IMR-90 (cell line): ENCODE measurements at regions not wholly inside any gene's neighbourhood (a gene's known extent, or its start where the extent isn't known, plus 50 kb on each side); places are given as distances from the start of the nearest gene placed in this dataset.

Experiments
- ATAC-seq: fragments of 200-7000 bp; cut with Tn5 transposase; 2 replicates; pipeline ENCODE4 v1.9.1; 2020; ENCODE audit warnings: low read depth, mild to moderate bottlenecking, moderate library complexity
- BruUV-seq: library from RNA; stranded (reverse); fragments of 400-500 nt; replicated peaks from 2 replicates; lab custom pipeline; 2021; lab: Mats Ljungman, UMichigan
- CTCF ChIA-PET: fragments of 300-600 bp; formaldehyde crosslinking; extraction: SDS; loops from one replicate; lab custom pipeline; 2021; ENCODE audit warnings: antibody characterized with exemption; lab: Yijun Ruan, JAX
- POLR2A ChIA-PET: fragments of 300-600 bp; sonication (Branson Sonifier 250); formaldehyde crosslinking; loops from one replicate; lab custom pipeline; 2022; ENCODE audit warnings: antibody characterized with exemption; ENCODE audit not compliant: unreplicated experiment; lab: Charles Lee
- DNase-seq: peaks from one replicate; pipeline ENCODE4 v3.0.0; 2013
- H2AFZ ChIP-seq: replicated peaks from 2 replicates; pipeline ENCODE3; 2013; ENCODE audit warnings: low read length, mild to moderate bottlenecking; ENCODE audit not compliant: poor library complexity
- H2AK5ac ChIP-seq: 2 replicates; pipeline ENCODE4 v1.6.1; 2013; ENCODE audit warnings: low read depth, low read length, inconsistent platforms
- H2AK9ac ChIP-seq: replicated peaks from 2 replicates; pipeline ENCODE3; 2013; ENCODE audit warnings: mild to moderate bottlenecking, low read depth, low read length, moderate library complexity; ENCODE audit not compliant: poor library complexity
- H2BK120ac ChIP-seq: 2 replicates; pipeline ENCODE4 v1.6.1; 2013; ENCODE audit warnings: low read depth, low read length, inconsistent platforms
- H2BK15ac ChIP-seq: 3 replicates; pipeline ENCODE4 v1.6.1; 2013; ENCODE audit warnings: low read depth, low read length, inconsistent platforms
- H2BK20ac ChIP-seq: 2 replicates; pipeline ENCODE4 v1.6.1; 2013; ENCODE audit warnings: low read depth, mild to moderate bottlenecking, inconsistent platforms, low read length, moderate library complexity
- H2BK5ac ChIP-seq: 2 replicates; pipeline ENCODE4 v1.6.1; 2013; ENCODE audit warnings: mild to moderate bottlenecking, low read depth, low read length, inconsistent platforms; ENCODE audit not compliant: poor library complexity, severe bottlenecking
- H3K14ac ChIP-seq: replicated peaks from 2 replicates; pipeline ENCODE4 v1.6.1; 2013; ENCODE audit warnings: low read depth, low read length, inconsistent platforms
- H3K18ac ChIP-seq: 2 replicates; pipeline ENCODE4 v1.6.1; 2013; ENCODE audit warnings: low read depth, low read length, control low read depth
- H3K23ac ChIP-seq: 2 replicates; pipeline ENCODE4 v1.6.1; 2013; ENCODE audit warnings: low read depth, low read length, inconsistent platforms
- H3K27ac ChIP-seq: 2 replicates; pipeline ENCODE4 v1.5.1; 2013; ENCODE audit warnings: mild to moderate bottlenecking, control low read depth, low read length; ENCODE audit not compliant: insufficient read depth
- H3K27me3 ChIP-seq: 2 replicates; pipeline ENCODE4 v1.6.1; 2013; ENCODE audit warnings: low read length; ENCODE audit not compliant: control insufficient read depth, insufficient read depth
- H3K36me3 ChIP-seq: 2 replicates; pipeline ENCODE4 v1.6.1; 2013; ENCODE audit warnings: low read length, mixed read lengths; ENCODE audit not compliant: control insufficient read depth, insufficient read depth
- H3K4ac ChIP-seq: 2 replicates; pipeline ENCODE4 v1.6.1; 2013; ENCODE audit warnings: low read depth, low read length, inconsistent platforms
- H3K4me1 ChIP-seq: 2 replicates; pipeline ENCODE4 v1.6.1; 2013; ENCODE audit warnings: low read length, mixed read lengths; ENCODE audit not compliant: control insufficient read depth, insufficient read depth
- H3K4me2 ChIP-seq: 2 replicates; pipeline ENCODE4 v1.6.1; 2013; ENCODE audit warnings: low read depth, mild to moderate bottlenecking, control low read depth, low read length, moderate library complexity
- H3K4me3 ChIP-seq: 2 replicates; pipeline ENCODE4 v1.5.1; 2013; ENCODE audit warnings: low read depth, mild to moderate bottlenecking, control low read depth, low read length, moderate library complexity; ENCODE audit not compliant: insufficient read depth
- H3K56ac ChIP-seq: 2 replicates; pipeline ENCODE4 v1.6.1; 2013; ENCODE audit warnings: low read length, inconsistent platforms; ENCODE audit not compliant: insufficient read depth; ENCODE audit errors: extremely low read depth
- H3K79me1 ChIP-seq, 2 experiments: 2 replicates each; pipeline ENCODE4 v1.6.1; 2013; ENCODE audit warnings: low read length in 2 of 2, inconsistent platforms in 1 of 2, low read depth in 1 of 2
- H3K9ac ChIP-seq: 2 replicates; pipeline ENCODE4 v1.6.1; 2013; ENCODE audit warnings: low read depth, low read length, control low read depth
- H3K9me1 ChIP-seq: 2 replicates; pipeline ENCODE4 v1.6.1; 2013; ENCODE audit warnings: low read length, inconsistent platforms; ENCODE audit not compliant: insufficient read depth
- H3K9me3 ChIP-seq: 2 replicates; pipeline ENCODE4 v1.6.1; 2013; ENCODE audit warnings: low read length; ENCODE audit not compliant: control insufficient read depth, insufficient read depth
- H4K20me1 ChIP-seq: 2 replicates; pipeline ENCODE4 v1.6.1; 2013; ENCODE audit warnings: low read length, inconsistent platforms; ENCODE audit not compliant: insufficient read depth
- H4K5ac ChIP-seq: 2 replicates; pipeline ENCODE4 v1.6.1; 2013; ENCODE audit warnings: mild to moderate bottlenecking, low read depth, low read length, control low read depth
- H4K8ac ChIP-seq, 2 experiments: 2 replicates each; pipeline ENCODE4 v1.6.1; 2013; ENCODE audit warnings: low read depth in 2 of 2, low read length in 2 of 2, control low read depth in 1 of 2, inconsistent platforms in 1 of 2
- H4K91ac ChIP-seq: 2 replicates; pipeline ENCODE4 v1.6.1; 2013; ENCODE audit warnings: low read depth, low read length, inconsistent platforms; ENCODE audit not compliant: insufficient read depth
- BHLHE40 ChIP-seq: fragments of 150-350 bp; IDR thresholded peaks from 2 replicates; pipeline ENCODE4 v1.6.1; 2016; ENCODE audit warnings: mild to moderate bottlenecking, low read depth, low read length
- CEBPB ChIP-seq: IDR thresholded peaks from 2 replicates; pipeline ENCODE4 v1.6.1; 2012; ENCODE audit warnings: low read depth, low read length, improper control_type of control experiment
- CHD1 ChIP-seq: IDR thresholded peaks from 2 replicates; pipeline ENCODE4 v1.6.1; 2012; ENCODE audit warnings: low read depth, low read length, improper control_type of control experiment
- CTCF ChIP-seq: conservative IDR thresholded peaks from 2 replicates; pipeline ENCODE4 v1.5.1; 2012; ENCODE audit warnings: mild to moderate bottlenecking, low read depth, low read length, improper control_type of control experiment
- ELK1 ChIP-seq: fragments of 150-350 bp; IDR thresholded peaks from 2 replicates; pipeline ENCODE4 v1.6.1; 2016; ENCODE audit warnings: low read depth, mild to moderate bottlenecking, low read length, moderate library complexity, borderline replicate concordance
- FOS ChIP-seq: fragments of 150-350 bp; IDR thresholded peaks from 2 replicates; pipeline ENCODE4 v1.6.1; 2016; ENCODE audit warnings: low read depth, low read length
- MAFK ChIP-seq: IDR thresholded peaks from 2 replicates; pipeline ENCODE4 v1.6.1; 2012; ENCODE audit warnings: low read depth, low read length, improper control_type of control experiment
- MAZ ChIP-seq: IDR thresholded peaks from 2 replicates; pipeline ENCODE4 v1.6.1; 2012; ENCODE audit warnings: low read depth, mild to moderate bottlenecking, low read length, improper control_type of control experiment, moderate library complexity, borderline replicate concordance
- MXI1 ChIP-seq: IDR thresholded peaks from 2 replicates; pipeline ENCODE4 v1.6.1; 2012; ENCODE audit warnings: low read depth, mild to moderate bottlenecking, low read length, moderate library complexity, borderline replicate concordance
- NFE2L2 ChIP-seq: fragments of 150-350 bp; IDR thresholded peaks from 2 replicates; pipeline ENCODE4 v1.6.1; 2016; ENCODE audit warnings: low read depth, mild to moderate bottlenecking, low read length
- POLR2A ChIP-seq: IDR thresholded peaks from 2 replicates; pipeline ENCODE4 v1.6.1; 2012; ENCODE audit warnings: mild to moderate bottlenecking, low read depth, low read length
- RAD21 ChIP-seq: IDR thresholded peaks from 2 replicates; pipeline ENCODE4 v1.6.1; 2012; ENCODE audit warnings: low read length, improper control_type of control experiment
- RCOR1 ChIP-seq: IDR thresholded peaks from 2 replicates; pipeline ENCODE4 v1.6.1; 2012; ENCODE audit warnings: mild to moderate bottlenecking, low read length, improper control_type of control experiment; ENCODE audit not compliant: insufficient replicate concordance
- RFX5 ChIP-seq: IDR thresholded peaks from 2 replicates; pipeline ENCODE4 v1.8.0; 2012; ENCODE audit warnings: low read depth, mild to moderate bottlenecking, low read length, moderate library complexity
- SMC3 ChIP-seq: fragments of 150-350 bp; IDR thresholded peaks from 2 replicates; pipeline ENCODE4 v1.6.1; 2016; ENCODE audit warnings: low read depth, mild to moderate bottlenecking, antibody characterized with exemption, low read length, moderate library complexity
- USF2 ChIP-seq: fragments of 150-350 bp; IDR thresholded peaks from 2 replicates; pipeline ENCODE4 v1.6.1; 2017; ENCODE audit warnings: mild to moderate bottlenecking, antibody characterized with exemption, low read length, low read depth
- WGBS, 2 experiments: methylation state at CpG; one replicate each; pipeline versions ENCODE4 v1.1.5 to v1.1.7; 2013; ENCODE audit warnings: missing lambda C conversion rate in 2 of 2; ENCODE audit not compliant: insufficient read length in 1 of 2; ENCODE audit errors: extremely low coverage in 2 of 2; 5-methylcytosine and 5-hydroxymethylcytosine counted together
- dilution Hi-C: fragments of 300-500 bp; cut with HindIII; formaldehyde crosslinking; loops from one replicate; pipeline ENCODE4 v1.14.3; 2018; ENCODE audit warnings: low sequenced_read_pairs; ENCODE audit not compliant: unreplicated experiment
- in situ Hi-C: fragments of 300-500 bp; cut with MboI; formaldehyde crosslinking; loops from 3 replicates; pipeline ENCODE4 v1.14.3; 2019; ENCODE audit warnings: low sequenced_read_pairs, inconsistent platforms, mixed read lengths
- intact Hi-C: fragments of 100-400 bp; cut with micrococcal nuclease; formaldehyde crosslinking; loops from 2 replicates; pipeline ENCODE4 v1.10.0; 2022

GRCh38 chr3:78426454-78426853 is 1341.3 kb downstream of the ROBO1 start:
- Histone ChIP-seq H2BK15ac (no peak overlapping the region), H3K27me3 (no peaks in the 10 kb centered on the region), H3K23ac (no peak overlapping the region), H3K4me3 (no peak overlapping the region), H2AFZ (no peak overlapping the region), H2BK120ac (no peak overlapping the region), H3K18ac (no peak overlapping the region), H2BK20ac (no peak overlapping the region), H2BK5ac (no peak overlapping the region), H3K79me1 (no peaks in the 10 kb centered on the region), H4K91ac (no peak overlapping the region), H3K36me3 (no peaks in the 10 kb centered on the region), H3K9me3 (no peaks in the 10 kb centered on the region), H3K9me1 (no peaks in the 10 kb centered on the region), H2AK5ac (no peak overlapping the region), H3K27ac (no peak overlapping the region), H4K8ac (no peak overlapping the region), H2AK9ac (no peak overlapping the region), H3K4me1 (no peaks in the 10 kb centered on the region), H3K14ac (no peak overlapping the region), H4K5ac (no peak overlapping the region), H3K9ac (no peak overlapping the region), H3K4me2 (no peak overlapping the region), H3K56ac (no peak overlapping the region), H3K4ac (no peak overlapping the region), H4K20me1 (no peaks in the 10 kb centered on the region)
- WGBS, 2 experiments: no CpG with 5 or more reads among the region's 1 CpG
- in situ Hi-C loops (no loop called here), intact Hi-C loops (no loop called here), dilution Hi-C loops (no loop called here)
- ATAC-seq (no peak), DNase-seq (no peak)
- TF ChIP-seq MAFK: no peak
- no peak for TF ChIP-seq CHD1
- TF ChIP-seq MXI1: no peak
- no peak for TF ChIP-seq FOS
- TF ChIP-seq CTCF: no peak
- no peak for TF ChIP-seq BHLHE40
- no peak for TF ChIP-seq POLR2A
- no peak for TF ChIP-seq RAD21
- no peak for TF ChIP-seq RCOR1
- no peak for TF ChIP-seq SMC3
- no peak for TF ChIP-seq MAZ
- TF ChIP-seq ELK1: no peak
- TF ChIP-seq RFX5: no peak
- TF ChIP-seq NFE2L2: no peak
- no peak for TF ChIP-seq USF2
- TF ChIP-seq CEBPB: no peak
- ChIA-PET POLR2A (no interaction called here), CTCF (no interaction called here)
- BruUV-seq: no TSS peak
